ENCODE measurements at regions not wholly inside any gene's neighbourhood (a gene's known extent, or its start where the extent isn't known, plus 50 kb on each side); places are given as distances from the start of the nearest gene placed in this dataset.

DNA sequence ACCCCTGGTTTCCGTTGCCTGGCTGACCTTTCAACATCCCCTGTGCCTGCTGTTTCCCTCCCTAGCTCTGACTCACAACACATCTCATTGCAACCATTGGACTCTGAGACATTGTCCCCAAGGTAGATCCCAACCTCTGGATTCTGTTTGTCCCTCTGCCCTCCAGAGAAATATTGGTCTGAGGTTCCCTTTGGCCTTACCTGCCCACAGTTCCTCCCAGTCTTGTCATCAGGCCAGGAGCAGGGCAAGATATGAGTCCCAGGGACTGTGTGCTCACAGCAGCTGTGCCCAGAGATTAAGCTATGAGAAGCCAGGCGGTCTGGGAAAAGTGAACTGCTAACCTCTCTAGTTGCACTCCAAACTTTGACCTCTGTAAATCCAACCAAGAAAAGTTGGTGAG is 168.2 kb upstream of the NR2F2 start:
- H2AFZ ChIP-seq (ENCODE audit: low read depth, low read length): no peak overlapping the region
- no peaks in the 10 kb centered on the region for H4K20me1 ChIP-seq (ENCODE audit: insufficient read depth, low read length)
- no peak overlapping the region for H3K9ac ChIP-seq (ENCODE audit: low read depth, low read length)
- DNase-seq: no peak
- no peak for ATAC-seq (ENCODE audit: insufficient read depth, low read depth)
- no peaks in the 10 kb centered on the region for H3K4me1 ChIP-seq (ENCODE audit: insufficient read depth, low read length)
- peaks cover 5% of the 10 kb centered on the region for H3K27me3 ChIP-seq (ENCODE audit: insufficient read depth, low read length, poor library complexity)
- TF ChIP-seq, protein P1, sequence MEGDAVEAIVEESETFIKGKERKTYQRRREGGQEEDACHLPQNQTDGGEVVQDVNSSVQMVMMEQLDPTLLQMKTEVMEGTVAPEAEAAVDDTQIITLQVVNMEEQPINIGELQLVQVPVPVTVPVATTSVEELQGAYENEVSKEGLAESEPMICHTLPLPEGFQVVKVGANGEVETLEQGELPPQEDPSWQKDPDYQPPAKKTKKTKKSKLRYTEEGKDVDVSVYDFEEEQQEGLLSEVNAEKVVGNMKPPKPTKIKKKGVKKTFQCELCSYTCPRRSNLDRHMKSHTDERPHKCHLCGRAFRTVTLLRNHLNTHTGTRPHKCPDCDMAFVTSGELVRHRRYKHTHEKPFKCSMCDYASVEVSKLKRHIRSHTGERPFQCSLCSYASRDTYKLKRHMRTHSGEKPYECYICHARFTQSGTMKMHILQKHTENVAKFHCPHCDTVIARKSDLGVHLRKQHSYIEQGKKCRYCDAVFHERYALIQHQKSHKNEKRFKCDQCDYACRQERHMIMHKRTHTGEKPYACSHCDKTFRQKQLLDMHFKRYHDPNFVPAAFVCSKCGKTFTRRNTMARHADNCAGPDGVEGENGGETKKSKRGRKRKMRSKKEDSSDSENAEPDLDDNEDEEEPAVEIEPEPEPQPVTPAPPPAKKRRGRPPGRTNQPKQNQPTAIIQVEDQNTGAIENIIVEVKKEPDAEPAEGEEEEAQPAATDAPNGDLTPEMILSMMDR (IDR thresholded peaks at IDR 0.05; ENCODE audit: borderline replicate concordance, extremely low read depth, low read length, poor library complexity, severe bottlenecking): no peak
- no peak for TF ChIP-seq EZH2 (IDR thresholded peaks at IDR 0.05; ENCODE audit: borderline replicate concordance, low read depth, low read length, severe bottlenecking)
- H3K36me3 ChIP-seq (ENCODE audit: insufficient read depth, low read length): no peaks in the 10 kb centered on the region
- no peak overlapping the region for H3K27ac ChIP-seq (ENCODE audit: low read length)
- H3K79me2 ChIP-seq (ENCODE audit: insufficient read depth, low read length): no peaks in the 10 kb centered on the region
- no peak overlapping the region for H3K4me2 ChIP-seq (ENCODE audit: insufficient read depth, low read length)
- no peaks in the 10 kb centered on the region for H3K9me3 ChIP-seq (ENCODE audit: insufficient read depth, low read length, severe bottlenecking)
- H3K4me3 ChIP-seq (ENCODE audit: low read depth in 1 of 2, low read length in 2 of 2): no peak overlapping the region

DNA sequence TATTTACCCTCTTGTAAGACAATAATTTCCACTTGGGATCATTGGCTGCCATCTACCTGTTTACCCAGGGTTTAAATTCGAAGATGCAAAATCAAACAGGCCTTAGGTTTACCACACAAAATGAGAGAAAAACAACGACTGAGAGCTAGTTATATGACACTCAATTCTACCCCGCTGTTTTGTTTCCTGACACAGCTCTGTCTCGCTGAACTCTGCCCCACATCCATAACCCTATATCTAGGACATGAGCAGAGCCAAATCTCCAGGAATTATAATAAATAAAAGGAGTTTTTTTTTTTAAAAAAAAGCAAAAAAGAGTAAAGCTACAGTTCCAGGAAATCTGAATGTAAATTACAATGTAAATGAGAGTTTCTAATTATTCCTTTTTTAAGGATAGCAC is 165.4 kb upstream of the NR2F2 start:
- no peaks in the 10 kb centered on the region for H3K9me3 ChIP-seq (ENCODE audit: insufficient read depth, low read length, severe bottlenecking)
- H3K4me2 ChIP-seq (ENCODE audit: insufficient read depth, low read length): no peak overlapping the region
- H3K36me3 ChIP-seq (ENCODE audit: insufficient read depth, low read length): no peaks in the 10 kb centered on the region
- no peak overlapping the region for H2AFZ ChIP-seq (ENCODE audit: low read depth, low read length)
- ATAC-seq (ENCODE audit: insufficient read depth, low read depth) (no peak), DNase-seq (no peak)
- no peak overlapping the region for H3K9ac ChIP-seq (ENCODE audit: low read depth, low read length)
- TF ChIP-seq, protein P1 (IDR thresholded peaks at IDR 0.05; ENCODE audit: borderline replicate concordance, extremely low read depth, low read length, poor library complexity, severe bottlenecking): no peak
- TF ChIP-seq EZH2 (IDR thresholded peaks at IDR 0.05; ENCODE audit: borderline replicate concordance, low read depth, low read length, severe bottlenecking): no peak
- H4K20me1 ChIP-seq (ENCODE audit: insufficient read depth, low read length): no peaks in the 10 kb centered on the region
- peaks cover 5% of the 10 kb centered on the region for H3K27me3 ChIP-seq (ENCODE audit: insufficient read depth, low read length, poor library complexity)
- H3K27ac ChIP-seq (ENCODE audit: low read length): no peak overlapping the region
- H3K79me2 ChIP-seq (ENCODE audit: insufficient read depth, low read length): no peaks in the 10 kb centered on the region
- no peaks in the 10 kb centered on the region for H3K4me1 ChIP-seq (ENCODE audit: insufficient read depth, low read length)
- H3K4me3 ChIP-seq (ENCODE audit: low read depth in 1 of 2, low read length in 2 of 2): no peak overlapping the region

DNA sequence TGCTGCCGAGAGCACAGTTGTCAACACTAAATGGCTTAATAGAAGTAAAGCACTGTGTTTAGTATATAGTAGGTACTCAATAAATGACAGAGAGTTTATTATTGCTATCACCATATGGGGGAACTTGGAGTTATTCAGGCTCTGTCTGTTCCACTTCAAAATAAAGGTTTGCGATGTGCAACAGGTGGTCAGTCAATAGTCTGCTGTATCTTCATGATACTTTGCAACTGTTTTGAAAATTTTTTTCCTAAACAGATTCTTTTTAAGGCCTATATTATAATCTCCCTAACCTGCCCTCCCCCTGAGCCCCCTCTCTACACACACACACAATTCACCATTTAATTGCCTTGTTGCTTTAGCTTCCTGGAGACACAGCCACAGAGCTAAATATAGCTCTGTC is 164.7 kb upstream of the NR2F2 start:
- Histone ChIP-seq H3K4me3 (ENCODE audit: low read depth in 1 of 2, low read length in 2 of 2) (no peak overlapping the region), H4K20me1 (ENCODE audit: insufficient read depth, low read length) (no peaks in the 10 kb centered on the region), H3K4me2 (ENCODE audit: insufficient read depth, low read length) (no peak overlapping the region), H3K27me3 (ENCODE audit: insufficient read depth, low read length, poor library complexity) (peaks cover 1% of the 10 kb centered on the region), H2AFZ (ENCODE audit: low read depth, low read length) (no peak overlapping the region), H3K36me3 (ENCODE audit: insufficient read depth, low read length) (no peaks in the 10 kb centered on the region), H3K79me2 (ENCODE audit: insufficient read depth, low read length) (no peaks in the 10 kb centered on the region), H3K4me1 (ENCODE audit: insufficient read depth, low read length) (no peaks in the 10 kb centered on the region), H3K9ac (ENCODE audit: low read depth, low read length) (no peak overlapping the region), H3K9me3 (ENCODE audit: insufficient read depth, low read length, severe bottlenecking) (no peaks in the 10 kb centered on the region), H3K27ac (ENCODE audit: low read length) (no peak overlapping the region)
- TF ChIP-seq, protein P1 (IDR thresholded peaks at IDR 0.05; ENCODE audit: borderline replicate concordance, extremely low read depth, low read length, poor library complexity, severe bottlenecking): no peak
- no peak for TF ChIP-seq EZH2 (IDR thresholded peaks at IDR 0.05; ENCODE audit: borderline replicate concordance, low read depth, low read length, severe bottlenecking)
- DNase-seq (no peak), ATAC-seq (ENCODE audit: insufficient read depth, low read depth) (no peak)
